Breast epithelium (tissue), 4 donors: ENCODE measurements at regions not wholly inside any gene's neighbourhood (a gene's known extent, or its start where the extent isn't known, plus 50 kb on each side); places are given as distances from the start of the nearest gene placed in this dataset.

Experiments
- DNase-seq, 2 donors: peaks; one replicate each; pipeline ENCODE4 v3.0.0-alpha.2; 2019; ENCODE audit warnings: low spot score in 2 of 2
- H3K27ac ChIP-seq, 2 donors: fragments of 200-600 bp; sonication (generic) in 1 of 2; one replicate each; pipeline ENCODE4 v1.5.1; 2016 to 2019; ENCODE audit warnings: mild to moderate bottlenecking in 1 of 2
- H3K27me3 ChIP-seq, 2 donors: fragments of 200-600 bp; sonication (generic) in 1 of 2; one replicate each; pipeline versions ENCODE4 v1.5.1 to v1.6.0; 2017 to 2019; ENCODE audit warnings: control low read depth in 1 of 2, mild to moderate bottlenecking in 1 of 2
- H3K36me3 ChIP-seq: fragments of 200-600 bp; one replicate; pipeline ENCODE4 v1.5.1; 2019
- H3K4me1 ChIP-seq, 2 donors: fragments of 200-600 bp; sonication (generic); one replicate each; pipeline ENCODE4 v1.5.1; 2016 to 2019; ENCODE audit warnings: control low read depth in 1 of 2
- H3K4me3 ChIP-seq, 3 donors: fragments of 200-600 bp; sonication (generic); 1 replicate in 2 of 3; 2 replicates in 1 of 3; pipeline ENCODE4 v1.5.1; 2016 to 2019; ENCODE audit warnings: mild to moderate bottlenecking in 3 of 3, moderate library complexity in 2 of 3
- H3K9me3 ChIP-seq, 2 donors: fragments of 200-600 bp; sonication (generic) in 1 of 2; one replicate each; pipeline ENCODE4 v1.5.1; 2016 to 2019; ENCODE audit warnings: control low read depth in 1 of 2
- POLR2A ChIP-seq: fragments of 450-650 bp; IDR thresholded peaks from one replicate; pipeline ENCODE4 v1.6.1; 2016; ENCODE audit warnings: antibody characterized with exemption, mild to moderate bottlenecking, moderate library complexity
- POLR2AphosphoS5 ChIP-seq, 3 donors: sonication (generic); formaldehyde crosslinking; IDR thresholded peaks; one replicate each; pipeline ENCODE4 v1.6.1; 2017; ENCODE audit warnings: antibody characterized with exemption in 3 of 3
- intact Hi-C: fragments of 100-400 bp; cut with DNase I; formaldehyde crosslinking; loops from one replicate; pipeline ENCODE4 v1.15.1; 2023; ENCODE audit warnings: low total_unique reads
- TF ChIP-seq, protein P1 (sequence below), 3 donors: fragments of 450-650 bp; IDR thresholded peaks; one replicate each; pipeline ENCODE4 v1.5.1; 2016 to 2017; ENCODE audit warnings: antibody characterized with exemption in 3 of 3, mild to moderate bottlenecking in 3 of 3, moderate library complexity in 3 of 3

DNA sequence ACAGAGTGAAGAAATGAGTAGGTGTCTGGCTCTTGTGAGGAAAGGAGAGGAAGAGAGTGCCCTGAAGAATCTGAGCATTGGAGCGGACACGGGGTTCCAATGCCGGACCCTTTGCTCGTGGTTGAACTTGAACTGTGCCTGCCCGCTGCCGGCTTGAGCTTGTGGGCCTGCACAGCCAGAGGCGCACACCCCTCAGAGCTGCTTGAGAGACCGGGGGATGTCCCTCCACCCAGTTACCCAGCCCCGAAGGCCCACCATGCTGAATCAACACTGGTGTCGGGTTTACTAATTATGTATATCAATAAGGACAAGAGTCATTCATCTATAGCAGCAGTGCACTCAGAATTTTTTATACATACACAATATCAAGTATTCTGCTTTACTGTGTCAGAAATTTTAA is 218.3 kb upstream of the CST7 start:
- intact Hi-C loops: no loop called here
- Histone ChIP-seq H3K4me1 (no peaks in the 10 kb centered on the region), H3K36me3 (no peaks in the 10 kb centered on the region), H3K27me3 (no peaks in the 10 kb centered on the region), H3K9me3 (no peaks in the 10 kb centered on the region), H3K27ac (no peak overlapping the region), H3K4me3 (no peak overlapping the region)
- no peak for DNase-seq
- no peak for TF ChIP-seq POLR2AphosphoS5 (IDR thresholded peaks at IDR 0.05)

DNA sequence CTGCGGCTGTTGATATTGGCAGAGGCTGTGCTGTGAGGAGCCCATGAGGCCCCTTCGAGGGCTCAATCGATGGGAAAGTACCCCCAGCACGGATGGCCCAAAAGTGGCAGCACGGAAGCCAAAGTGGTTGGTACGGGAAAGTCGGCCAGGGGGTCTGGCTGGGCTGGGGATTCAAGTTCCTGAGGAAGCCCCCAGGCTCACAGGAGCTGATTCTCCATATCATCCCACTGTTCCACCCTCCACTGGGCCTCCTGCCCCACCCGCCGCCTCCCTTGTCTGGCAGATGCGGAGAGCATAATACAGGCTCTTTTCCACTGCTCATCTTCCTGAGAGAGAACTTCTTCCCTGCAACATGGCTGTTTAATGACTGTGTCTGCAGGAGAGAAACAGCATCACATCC is 217.8 kb upstream of the CST7 start:
- Histone ChIP-seq H3K9me3 (no peaks in the 10 kb centered on the region), H3K4me1 (no peaks in the 10 kb centered on the region), H3K27me3 (no peaks in the 10 kb centered on the region), H3K4me3 (no peak overlapping the region), H3K27ac (no peak overlapping the region), H3K36me3 (no peaks in the 10 kb centered on the region)
- DNase-seq: no peak
- intact Hi-C loops: no loop called here
- TF ChIP-seq, protein P1, sequence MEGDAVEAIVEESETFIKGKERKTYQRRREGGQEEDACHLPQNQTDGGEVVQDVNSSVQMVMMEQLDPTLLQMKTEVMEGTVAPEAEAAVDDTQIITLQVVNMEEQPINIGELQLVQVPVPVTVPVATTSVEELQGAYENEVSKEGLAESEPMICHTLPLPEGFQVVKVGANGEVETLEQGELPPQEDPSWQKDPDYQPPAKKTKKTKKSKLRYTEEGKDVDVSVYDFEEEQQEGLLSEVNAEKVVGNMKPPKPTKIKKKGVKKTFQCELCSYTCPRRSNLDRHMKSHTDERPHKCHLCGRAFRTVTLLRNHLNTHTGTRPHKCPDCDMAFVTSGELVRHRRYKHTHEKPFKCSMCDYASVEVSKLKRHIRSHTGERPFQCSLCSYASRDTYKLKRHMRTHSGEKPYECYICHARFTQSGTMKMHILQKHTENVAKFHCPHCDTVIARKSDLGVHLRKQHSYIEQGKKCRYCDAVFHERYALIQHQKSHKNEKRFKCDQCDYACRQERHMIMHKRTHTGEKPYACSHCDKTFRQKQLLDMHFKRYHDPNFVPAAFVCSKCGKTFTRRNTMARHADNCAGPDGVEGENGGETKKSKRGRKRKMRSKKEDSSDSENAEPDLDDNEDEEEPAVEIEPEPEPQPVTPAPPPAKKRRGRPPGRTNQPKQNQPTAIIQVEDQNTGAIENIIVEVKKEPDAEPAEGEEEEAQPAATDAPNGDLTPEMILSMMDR (IDR thresholded peaks at IDR 0.05): no peak
- TF ChIP-seq POLR2A: no peak
- TF ChIP-seq POLR2AphosphoS5 (IDR thresholded peaks at IDR 0.05): no peak

DNA sequence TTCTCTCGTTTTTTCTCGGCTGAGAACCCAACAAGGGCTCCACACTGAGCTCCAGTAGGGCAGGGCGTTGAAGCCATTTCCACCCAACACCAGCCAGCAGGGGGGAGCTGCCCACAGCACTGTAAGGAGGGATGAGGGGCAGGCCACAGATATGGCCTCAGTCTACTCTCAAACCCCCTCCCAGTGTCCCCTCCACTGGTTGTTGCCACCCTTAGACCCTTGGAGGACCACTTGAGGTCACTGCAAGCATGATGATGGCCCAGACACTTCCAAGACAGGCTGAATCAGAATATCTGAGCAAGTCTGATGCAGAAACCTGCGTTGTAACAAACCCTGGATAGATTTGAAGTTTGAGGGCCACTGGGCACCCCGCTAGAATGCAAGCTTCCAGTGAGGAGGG is 217.0 kb upstream of the CST7 start:
- H3K4me1 ChIP-seq: no peaks in the 10 kb centered on the region
- no peaks in the 10 kb centered on the region for H3K36me3 ChIP-seq
- no peak overlapping the region for H3K4me3 ChIP-seq
- no peak overlapping the region for H3K27ac ChIP-seq
- intact Hi-C loops: no loop called here
- no peaks in the 10 kb centered on the region for H3K27me3 ChIP-seq
- DNase-seq: no peak
- no peaks in the 10 kb centered on the region for H3K9me3 ChIP-seq
- TF ChIP-seq POLR2AphosphoS5 (IDR thresholded peaks at IDR 0.05) (no peak), POLR2A (no peak)
- TF ChIP-seq, protein P1 (IDR thresholded peaks at IDR 0.05): no peak

DNA sequence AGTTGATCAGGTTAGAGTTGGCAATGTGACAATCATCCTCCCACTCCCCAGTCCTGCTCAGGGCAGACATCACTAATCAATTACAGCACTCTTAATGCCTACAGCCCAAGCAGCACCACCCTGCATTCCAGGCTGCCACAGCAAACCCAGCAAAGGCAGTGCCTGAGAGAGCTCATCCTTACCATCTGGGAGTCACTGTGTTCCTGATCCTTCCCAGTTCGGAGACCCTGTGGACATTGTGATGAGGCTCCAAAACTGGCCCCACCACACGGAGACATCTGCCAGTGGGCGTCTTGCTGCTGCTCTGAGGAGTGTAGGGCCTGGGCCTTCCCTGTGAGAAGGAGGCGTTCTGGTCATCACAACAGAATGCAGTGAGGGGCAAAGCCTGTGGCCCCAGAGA is 216.5 kb upstream of the CST7 start:
- no peak overlapping the region for H3K4me3 ChIP-seq
- H3K4me1 ChIP-seq: no peaks in the 10 kb centered on the region
- DNase-seq: no peak
- H3K27me3 ChIP-seq: no peaks in the 10 kb centered on the region
- intact Hi-C loops: no loop called here
- no peak overlapping the region for H3K27ac ChIP-seq
- H3K36me3 ChIP-seq: no peaks in the 10 kb centered on the region
- no peak for TF ChIP-seq POLR2AphosphoS5 (IDR thresholded peaks at IDR 0.05)
- H3K9me3 ChIP-seq: no peaks in the 10 kb centered on the region

DNA sequence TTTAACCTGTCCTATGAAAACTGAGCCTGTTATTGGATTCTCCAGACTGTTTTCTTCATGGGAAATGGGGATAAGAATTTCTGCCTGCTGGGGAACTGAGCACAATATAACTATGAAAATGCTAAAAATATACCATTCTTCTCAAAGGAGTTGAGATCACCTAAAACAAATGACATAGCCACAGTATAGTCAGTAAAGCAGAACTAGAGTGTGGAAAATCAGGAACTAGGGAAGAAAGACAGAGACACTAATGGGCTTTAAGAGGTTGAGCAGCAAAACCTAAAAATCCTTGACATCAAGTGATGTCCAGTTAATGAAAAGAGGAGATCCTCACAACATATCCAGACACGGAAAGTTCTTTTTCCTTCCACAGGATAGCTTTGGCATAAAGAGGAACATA is 215.7 kb upstream of the CST7 start:
- DNase-seq: no peak
- Histone ChIP-seq H3K9me3 (no peaks in the 10 kb centered on the region), H3K27ac (no peak overlapping the region), H3K4me3 (no peak overlapping the region), H3K27me3 (no peaks in the 10 kb centered on the region), H3K36me3 (no peaks in the 10 kb centered on the region), H3K4me1 (no peaks in the 10 kb centered on the region)
- intact Hi-C loops: no loop called here
- no peak for TF ChIP-seq POLR2AphosphoS5 (IDR thresholded peaks at IDR 0.05)
- TF ChIP-seq, protein P1 (IDR thresholded peaks at IDR 0.05): no peak
- no peak for TF ChIP-seq POLR2A

DNA sequence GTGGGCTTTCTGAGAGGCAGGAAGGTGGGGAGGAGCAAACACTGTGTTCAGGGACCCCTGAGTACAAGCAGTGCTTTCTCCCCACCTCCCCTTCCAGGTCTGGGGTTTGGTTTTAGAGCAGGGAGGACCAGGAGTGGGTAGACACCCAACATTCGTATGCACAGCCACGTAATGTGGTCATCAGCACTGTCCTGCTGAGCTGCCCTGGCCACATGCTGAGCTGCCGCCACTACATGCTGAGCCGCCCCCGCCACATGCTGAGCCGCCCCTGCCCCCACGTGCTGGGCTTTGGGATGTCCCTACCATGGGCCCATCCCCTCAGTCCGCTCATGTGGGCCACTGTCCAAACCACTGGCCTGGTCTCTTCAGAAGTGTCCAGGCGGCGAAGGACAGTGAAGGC is 214.9 kb upstream of the CST7 start:
- Histone ChIP-seq H3K4me1 (no peaks in the 10 kb centered on the region), H3K4me3 (no peak overlapping the region), H3K27ac (no peak overlapping the region), H3K27me3 (no peaks in the 10 kb centered on the region), H3K9me3 (no peaks in the 10 kb centered on the region), H3K36me3 (no peaks in the 10 kb centered on the region)
- TF ChIP-seq POLR2AphosphoS5 (IDR thresholded peaks at IDR 0.05): no peak
- TF ChIP-seq POLR2A: no peak
- TF ChIP-seq, protein P1 (IDR thresholded peaks at IDR 0.05): no peak
- intact Hi-C loops: no loop called here
- DNase-seq: no peak
